ENCODE measurements at regions not wholly inside any gene's neighbourhood (a gene's known extent, or its start where the extent isn't known, plus 50 kb on each side); places are given as distances from the start of the nearest gene placed in this dataset.

GRCh38 chr7:17507717-17508116 is 209.3 kb downstream of the AHR start:
- ATAC-seq: no peak

DNA sequence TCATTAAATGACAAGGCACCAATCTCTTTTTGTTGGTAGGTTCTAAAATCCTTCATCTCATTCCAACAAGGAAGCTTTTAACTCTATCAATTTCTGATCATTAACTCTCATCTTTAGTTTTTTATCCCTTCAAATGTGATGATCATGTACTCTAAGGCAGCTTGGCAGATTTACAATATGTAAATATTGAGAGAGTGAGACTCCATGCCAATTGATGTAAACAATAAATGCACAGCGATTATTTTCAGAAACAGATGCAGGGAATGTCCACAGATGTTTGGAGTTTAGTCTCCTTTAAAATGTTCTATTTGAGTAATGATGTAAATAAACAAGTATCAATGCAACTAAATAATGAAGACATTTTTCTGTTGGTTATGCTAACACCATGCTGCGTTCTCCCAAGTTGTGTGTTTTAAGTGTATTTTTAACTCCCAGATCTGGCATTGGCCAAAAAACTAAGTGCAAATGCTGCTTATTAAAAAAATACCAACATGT is 213.8 kb downstream of the AHR start:
- ATAC-seq: no peak
- Mint-ChIP-seq H3K27ac (no peak overlapping the region), H3K9me3 (no peaks in the 10 kb centered on the region), H3K27me3 (peaks cover 13% of the 10 kb centered on the region), H3K4me1 (no peaks in the 10 kb centered on the region), H3K4me3 (no peak overlapping the region)
- no peak for DNase-seq

More at GRCh38 chr7:17507717-17508116, 209.3 kb downstream of the AHR start:
- H3K27ac Mint-ChIP-seq: no peak overlapping the region
- H3K27me3 Mint-ChIP-seq: no peaks in the 10 kb centered on the region
- no peaks in the 10 kb centered on the region for H3K4me1 Mint-ChIP-seq
- no peaks in the 10 kb centered on the region for H3K9me3 Mint-ChIP-seq
- no peak for DNase-seq
- H3K4me3 Mint-ChIP-seq: no peak overlapping the region

DNA sequence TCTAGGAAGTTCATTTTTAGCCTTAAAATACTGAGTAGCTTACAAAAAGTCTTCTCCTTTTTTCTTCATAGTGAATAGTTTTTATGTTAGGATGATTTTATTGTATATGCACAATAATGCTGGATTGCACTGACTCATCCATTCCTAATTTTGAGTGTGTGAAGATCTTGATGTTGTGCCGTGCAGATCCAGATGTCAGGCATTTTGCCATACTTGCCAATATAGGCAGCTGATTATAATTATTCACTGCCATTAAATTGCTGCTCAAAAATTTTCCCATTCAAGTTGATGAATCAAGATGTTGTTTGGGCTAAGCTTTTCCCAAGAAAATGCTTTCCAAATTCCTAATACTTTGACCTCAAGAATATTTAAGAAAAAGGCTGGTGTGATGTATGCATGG is 218.3 kb downstream of the AHR start:
- Mint-ChIP-seq H3K27me3 (peaks cover 13% of the 10 kb centered on the region), H3K9me3 (no peaks in the 10 kb centered on the region), H3K4me1 (peaks cover 8% of the 10 kb centered on the region), H3K4me3 (no peak overlapping the region), H3K27ac (no peak overlapping the region)
- ATAC-seq (no peak), DNase-seq (no peak)

DNA sequence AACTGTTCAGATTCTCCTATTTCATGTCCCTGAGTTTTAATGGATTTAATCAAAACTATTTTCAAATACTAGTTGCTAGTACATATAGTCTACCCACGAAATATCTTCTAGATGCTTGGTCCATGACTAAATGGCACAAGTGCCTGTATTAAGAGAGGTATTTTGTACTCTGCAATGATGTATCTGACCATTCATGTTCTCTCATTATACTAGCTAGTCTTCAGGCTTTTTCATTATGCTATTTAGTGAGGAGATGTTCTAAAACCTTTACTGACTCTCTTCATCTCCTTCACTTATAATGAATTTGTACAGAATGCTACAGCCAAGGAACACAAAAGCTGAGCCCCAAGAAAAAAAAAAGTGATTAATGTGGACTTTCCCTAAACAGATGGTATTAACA is 222.5 kb downstream of the AHR start:
- H3K27ac Mint-ChIP-seq: no peak overlapping the region
- DNase-seq (no peak), ATAC-seq (no peak)
- H3K27me3 Mint-ChIP-seq: peaks cover 2% of the 10 kb centered on the region
- H3K9me3 Mint-ChIP-seq: no peaks in the 10 kb centered on the region
- H3K4me3 Mint-ChIP-seq: no peak overlapping the region
- peaks cover 19% of the 10 kb centered on the region for H3K4me1 Mint-ChIP-seq

GRCh38 chr7:17521437-17521836 is 223.0 kb downstream of the AHR start:
- peak overlapping the region in 1 of 2 donors; percentile 2 for H3K27ac Mint-ChIP-seq
- H3K9me3 Mint-ChIP-seq: no peaks in the 10 kb centered on the region
- H3K4me1 Mint-ChIP-seq: peaks cover 19% of the 10 kb centered on the region
- no peak overlapping the region for H3K4me3 Mint-ChIP-seq
- no peak for DNase-seq
- H3K27me3 Mint-ChIP-seq: peaks cover 7% of the 10 kb centered on the region
- no peak for ATAC-seq

- H3K9me3 Mint-ChIP-seq: no peaks in the 10 kb centered on the region
- no peak overlapping the region for H3K27ac Mint-ChIP-seq
- no peak overlapping the region for H3K4me3 Mint-ChIP-seq
- H3K4me1 Mint-ChIP-seq: peaks cover 19% of the 10 kb centered on the region
- H3K27me3 Mint-ChIP-seq: peaks cover 14% of the 10 kb centered on the region
- ATAC-seq (no peak), DNase-seq (no peak)
Observed at GRCh38 chr7:17523813-17524739, 225.6 kb downstream of the AHR start.

- no peak overlapping the region for H3K27ac Mint-ChIP-seq
- no peak for DNase-seq
- no peak overlapping the region for H3K4me3 Mint-ChIP-seq
- peaks cover 18% of the 10 kb centered on the region for H3K27me3 Mint-ChIP-seq
- H3K4me1 Mint-ChIP-seq: peaks cover 19% of the 10 kb centered on the region
- no peaks in the 10 kb centered on the region for H3K9me3 Mint-ChIP-seq
- no peak for ATAC-seq
Observed at GRCh38 chr7:17524746-17525145, 226.3 kb downstream of the AHR start.

- H3K4me3 Mint-ChIP-seq: no peak overlapping the region
- no peak overlapping the region for H3K27ac Mint-ChIP-seq
- peaks cover 18% of the 10 kb centered on the region for H3K27me3 Mint-ChIP-seq
- no peaks in the 10 kb centered on the region for H3K9me3 Mint-ChIP-seq
- peaks cover 15% of the 10 kb centered on the region for H3K4me1 Mint-ChIP-seq
- ATAC-seq (no peak), DNase-seq (no peak)
Observed at GRCh38 chr7:17526621-17527020, 228.2 kb downstream of the AHR start.

- no peak for ATAC-seq
- Mint-ChIP-seq H3K4me1 (peaks cover 20% of the 10 kb centered on the region), H3K9me3 (no peaks in the 10 kb centered on the region)
Observed at GRCh38 chr7:17528636-17529035, 230.2 kb downstream of the AHR start.

GRCh38 chr7:17530244-17530643 is 231.8 kb downstream of the AHR start:
- ATAC-seq: no peak

More at GRCh38 chr7:17528636-17529035, 230.2 kb downstream of the AHR start:
- DNase-seq: no peak
- H3K27me3 Mint-ChIP-seq: peaks cover 18% of the 10 kb centered on the region
- H3K4me3 Mint-ChIP-seq: no peak overlapping the region
- H3K27ac Mint-ChIP-seq: peak overlapping the region in 1 of 2 donors; percentile 81

DNA sequence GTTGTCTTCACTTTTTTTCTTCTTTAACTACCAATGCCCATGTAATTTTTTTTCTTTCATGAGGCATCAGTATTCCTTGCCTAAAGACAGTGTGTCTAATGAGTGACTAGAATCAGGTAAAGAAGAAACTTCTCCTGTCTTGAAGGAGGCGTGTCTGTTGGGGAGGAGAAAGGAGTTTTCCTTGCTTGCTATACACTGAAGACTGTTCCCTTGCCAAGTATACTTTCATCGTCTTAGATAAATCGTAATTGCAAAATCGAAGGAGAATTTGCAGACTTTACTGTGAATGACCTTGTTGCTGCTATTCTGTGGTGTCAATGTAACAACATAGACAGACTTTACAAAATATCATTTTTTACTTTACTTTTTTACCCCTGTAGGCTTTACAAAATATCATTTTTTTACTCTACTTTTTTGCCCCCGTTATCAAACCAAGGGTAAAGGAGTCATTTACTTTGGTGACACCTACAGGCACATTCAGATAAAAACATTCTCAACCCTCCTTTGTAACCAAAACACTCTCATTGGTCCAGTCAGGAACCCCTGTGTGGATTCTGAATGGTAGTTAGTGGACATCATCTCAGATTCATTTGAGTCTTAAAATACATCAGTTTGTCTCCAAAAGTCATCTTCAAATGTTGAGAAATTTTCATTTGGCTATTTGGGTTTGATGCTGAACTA is 232.4 kb downstream of the AHR start:
- H3K9me3 Mint-ChIP-seq: no peaks in the 10 kb centered on the region
- H3K4me3 Mint-ChIP-seq: no peak overlapping the region
- ATAC-seq: no peak
- peaks cover 16% of the 10 kb centered on the region for H3K27me3 Mint-ChIP-seq
- no peak overlapping the region for H3K27ac Mint-ChIP-seq
- peaks cover 8% of the 10 kb centered on the region for H3K4me1 Mint-ChIP-seq
- no peak for DNase-seq

More at GRCh38 chr7:17530244-17530643, 231.8 kb downstream of the AHR start:
- H3K4me1 Mint-ChIP-seq: peaks cover 10% of the 10 kb centered on the region
- peaks cover 18% of the 10 kb centered on the region for H3K27me3 Mint-ChIP-seq
- H3K4me3 Mint-ChIP-seq: no peak overlapping the region
- no peaks in the 10 kb centered on the region for H3K9me3 Mint-ChIP-seq
- DNase-seq: no peak
- H3K27ac Mint-ChIP-seq: no peak overlapping the region

GRCh38 chr7:17532861-17533404 is 234.5 kb downstream of the AHR start:
- Mint-ChIP-seq H3K4me1 (peaks cover 8% of the 10 kb centered on the region), H3K4me3 (no peak overlapping the region), H3K27ac (no peak overlapping the region), H3K9me3 (no peaks in the 10 kb centered on the region), H3K27me3 (peaks cover 14% of the 10 kb centered on the region)
- ATAC-seq: no peak
- DNase-seq: no peak

DNA sequence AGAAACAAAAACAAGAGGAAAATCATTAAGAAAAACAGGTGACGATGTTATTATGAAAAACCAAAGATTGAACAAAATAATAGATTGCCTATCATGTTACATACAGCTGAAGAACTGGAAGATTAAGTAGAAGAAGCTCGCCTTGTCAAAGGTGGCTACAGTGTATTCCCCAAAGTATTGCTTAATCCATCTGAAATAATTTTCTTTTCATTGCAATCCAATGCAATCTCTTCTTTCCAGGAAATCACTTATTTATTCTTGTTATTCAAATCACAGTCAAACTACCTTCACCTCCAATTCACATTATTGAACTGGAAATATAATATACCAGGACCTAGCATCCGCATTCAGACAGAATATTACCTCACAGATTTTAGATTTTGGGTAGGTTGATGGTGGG is 235.9 kb downstream of the AHR start:
- Mint-ChIP-seq H3K4me1 (peaks cover 8% of the 10 kb centered on the region), H3K27me3 (peaks cover 11% of the 10 kb centered on the region), H3K9me3 (no peaks in the 10 kb centered on the region), H3K4me3 (no peak overlapping the region), H3K27ac (no peak overlapping the region)
- no peak for ATAC-seq
- DNase-seq: no peak

DNA sequence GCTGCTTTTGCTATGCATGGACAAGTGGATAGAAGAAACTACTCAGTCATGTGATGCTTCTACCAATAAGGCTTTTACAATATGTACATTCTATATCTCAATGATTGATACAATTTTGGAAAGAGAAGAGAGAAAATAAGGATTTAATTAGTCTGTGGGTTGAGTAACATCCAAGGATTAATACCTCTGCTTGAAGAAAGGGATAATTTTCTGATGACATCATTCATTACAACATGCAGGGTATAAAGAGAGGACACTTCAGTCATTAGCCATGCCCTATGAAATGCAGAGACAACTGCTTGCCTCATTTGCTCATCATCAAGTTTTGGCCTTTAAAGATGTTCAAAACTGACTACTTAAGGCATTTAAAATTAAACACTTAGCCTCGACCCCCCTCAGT is 237.3 kb downstream of the AHR start:
- H3K9me3 Mint-ChIP-seq: no peaks in the 10 kb centered on the region
- ATAC-seq (no peak), DNase-seq (no peak)
- no peak overlapping the region for H3K4me3 Mint-ChIP-seq
- H3K27me3 Mint-ChIP-seq: peaks cover 10% of the 10 kb centered on the region
- H3K27ac Mint-ChIP-seq: no peak overlapping the region
- H3K4me1 Mint-ChIP-seq: peaks cover 8% of the 10 kb centered on the region

- DNase-seq: no peak
- Mint-ChIP-seq H3K27me3 (peaks cover 15% of the 10 kb centered on the region), H3K4me1 (no peaks in the 10 kb centered on the region), H3K9me3 (no peaks in the 10 kb centered on the region), H3K4me3 (no peak overlapping the region), H3K27ac (no peak overlapping the region)
- no peak for ATAC-seq
Observed at GRCh38 chr7:17544401-17544800, 245.9 kb downstream of the AHR start.

DNA sequence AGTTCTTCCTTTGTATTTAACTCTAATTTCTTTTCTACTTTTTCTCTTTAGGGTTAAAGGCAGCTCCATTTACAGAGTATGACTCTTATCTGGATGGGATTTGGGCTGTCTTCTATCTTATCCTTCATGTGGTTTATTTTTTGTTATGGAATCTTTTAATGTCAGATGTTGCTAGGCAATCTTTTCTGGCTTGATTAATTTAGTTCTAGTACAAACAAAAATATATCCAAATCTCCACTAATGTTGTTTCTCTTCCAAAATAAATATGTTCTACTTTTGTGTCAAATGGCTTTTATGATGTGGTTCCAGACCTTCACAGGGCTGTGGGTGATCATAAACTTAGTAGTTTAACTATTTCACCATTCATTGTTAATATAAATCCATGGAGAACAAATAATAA is 246.9 kb downstream of the AHR start:
- H3K27me3 Mint-ChIP-seq: peaks cover 15% of the 10 kb centered on the region
- no peaks in the 10 kb centered on the region for H3K9me3 Mint-ChIP-seq
- H3K4me3 Mint-ChIP-seq: no peak overlapping the region
- no peak for DNase-seq
- ATAC-seq: no peak
- H3K27ac Mint-ChIP-seq: no peak overlapping the region
- no peaks in the 10 kb centered on the region for H3K4me1 Mint-ChIP-seq

Data from stimulated activated naive CD8-positive, alpha-beta T cell treated with anti-CD3 and anti-CD28 coated beads, Interleukin-15, amount 100 ng/mL, for 72 hours (primary cell).